HG03520 (cell line): ENCODE measurements at regions not wholly inside any gene's neighbourhood (a gene's known extent, or its start where the extent isn't known, plus 50 kb on each side); places are given as distances from the start of the nearest gene placed in this dataset.
"Not testable (repeated sequence)": the region's sequence is repeated elsewhere in the genome, so short reads cannot be mapped to it uniquely, and the experiment has no call there.

Source experiments
- ATAC-seq: cut with Tn5 transposase; IDR thresholded peaks from one replicate; pipeline ENCODE4 v1.9.1; 2021; ENCODE audit warnings: mild to moderate bottlenecking, moderate library complexity; ENCODE audit not compliant: unreplicated experiment

GRCh38 chr22:48630433-48630754 is 1197.3 kb downstream of the BRD1 start:
- ATAC-seq = no peak

GRCh38 chr22:48629631-48630432 is 1197.8 kb downstream of the BRD1 start:
- ATAC-seq = no peak

- ATAC-seq = no peak
Observed at GRCh38 chr22:48628891-48629543, 1198.7 kb downstream of the BRD1 start.

GRCh38 chr22:48627966-48628365 is 1199.7 kb downstream of the BRD1 start:
- no peak for ATAC-seq

GRCh38 chr22:48627203-48627602 is 1200.5 kb downstream of the BRD1 start:
- no peak for ATAC-seq

- ATAC-seq = no peak
Observed at GRCh38 chr22:48624401-48624800, 1203.3 kb downstream of the BRD1 start.

- ATAC-seq = no peak
Observed at GRCh38 chr22:48622891-48623545, 1204.7 kb downstream of the BRD1 start.

- ATAC-seq = no peak
Observed at GRCh38 chr22:48621085-48621484, 1206.6 kb downstream of the BRD1 start.

GRCh38 chr22:48620460-48620859 is 1207.2 kb downstream of the BRD1 start:
- not testable (repeated sequence) for ATAC-seq

- ATAC-seq = no peak
Observed at GRCh38 chr22:48619721-48620120, 1208.0 kb downstream of the BRD1 start.

- ATAC-seq = no peak
Observed at GRCh38 chr22:48618326-48618725, 1209.3 kb downstream of the BRD1 start.

- ATAC-seq = no peak
Observed at GRCh38 chr22:48616656-48617055, 1211.0 kb downstream of the BRD1 start.

- no peak for ATAC-seq
Observed at GRCh38 chr22:48615171-48616008, 1212.3 kb downstream of the BRD1 start.

GRCh38 chr22:48613566-48614200 is 1214.0 kb downstream of the BRD1 start:
- ATAC-seq = no peak

GRCh38 chr22:48612077-48612995 is 1215.3 kb downstream of the BRD1 start:
- no peak for ATAC-seq

- ATAC-seq = no peak
Observed at GRCh38 chr22:48609279-48609865, 1218.3 kb downstream of the BRD1 start.

GRCh38 chr22:48607901-48608662 is 1219.6 kb downstream of the BRD1 start:
- no peak for ATAC-seq

GRCh38 chr22:48606684-48607307 is 1220.9 kb downstream of the BRD1 start:
- ATAC-seq = no peak
